ENCODE measurements at regions not wholly inside any gene's neighbourhood (a gene's known extent, or its start where the extent isn't known, plus 50 kb on each side); places are given as distances from the start of the nearest gene placed in this dataset.

- DNase-seq = peak in 2 of 58 donors; percentile 3 to 5
Measured at GRCh38 chr17:37796076-37796475, 51.2 kb upstream of the HNF1B start.

All from anterior cingulate cortex (tissue), 58 donors.